Mesenteric fat pad (tissue), 1 donor: ENCODE measurements at regions not wholly inside any gene's neighbourhood (a gene's known extent, or its start where the extent isn't known, plus 50 kb on each side); places are given as distances from the start of the nearest gene placed in this dataset.

Experiments
- DNase-seq: peaks from one replicate; pipeline ENCODE4 v3.0.0-alpha.2; 2020; ENCODE audit warnings: low spot score
- donor health status: DM: yes; HTN: yes; CAD: no.

DNA sequence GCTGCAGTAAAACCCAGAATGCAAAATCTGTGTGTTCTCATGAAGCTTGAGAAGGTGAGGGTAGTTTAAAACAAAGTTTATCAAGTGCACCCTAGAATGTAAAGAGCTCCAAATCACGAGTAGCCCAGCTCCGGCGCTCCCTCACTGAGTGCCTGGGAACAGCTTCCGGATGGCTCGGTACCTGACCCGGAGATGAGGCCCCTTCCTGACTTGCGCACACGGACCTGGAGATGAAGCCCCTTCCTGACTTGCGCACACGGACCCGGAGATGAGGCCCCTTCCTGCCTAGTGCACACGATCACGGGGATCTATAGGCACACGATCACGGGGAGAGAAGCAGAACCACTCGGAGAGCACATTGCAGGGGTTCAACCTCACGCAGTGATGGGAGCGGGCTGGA is 322.1 kb upstream of the RNF32 start:
- no peak for DNase-seq

GRCh38 chr7:156309016-156309620 is 331.5 kb upstream of the RNF32 start:
- no peak for DNase-seq

DNA sequence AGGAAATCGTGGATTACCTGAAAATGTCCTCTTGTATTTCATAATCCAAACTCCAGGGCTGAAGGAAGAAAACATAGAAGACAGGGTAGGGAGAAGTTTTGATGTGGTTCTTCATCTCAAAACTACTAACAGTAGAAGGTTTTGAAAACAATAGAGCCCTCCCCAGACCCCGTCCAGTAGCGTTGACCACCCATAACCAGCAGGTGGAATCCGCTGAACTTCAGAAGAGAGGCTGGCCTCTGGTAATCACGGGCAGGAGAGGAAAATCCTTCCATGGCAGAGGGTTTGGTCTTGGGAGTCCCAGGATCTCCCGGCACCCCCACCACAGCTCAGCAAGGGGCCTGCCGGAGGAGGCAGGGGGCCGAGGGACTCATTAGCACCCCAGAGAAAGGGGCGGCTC is 333.4 kb upstream of the RNF32 start:
- no peak for DNase-seq

- DNase-seq = no peak
Measured at GRCh38 chr7:156305351-156305750, 335.2 kb upstream of the RNF32 start.

DNA sequence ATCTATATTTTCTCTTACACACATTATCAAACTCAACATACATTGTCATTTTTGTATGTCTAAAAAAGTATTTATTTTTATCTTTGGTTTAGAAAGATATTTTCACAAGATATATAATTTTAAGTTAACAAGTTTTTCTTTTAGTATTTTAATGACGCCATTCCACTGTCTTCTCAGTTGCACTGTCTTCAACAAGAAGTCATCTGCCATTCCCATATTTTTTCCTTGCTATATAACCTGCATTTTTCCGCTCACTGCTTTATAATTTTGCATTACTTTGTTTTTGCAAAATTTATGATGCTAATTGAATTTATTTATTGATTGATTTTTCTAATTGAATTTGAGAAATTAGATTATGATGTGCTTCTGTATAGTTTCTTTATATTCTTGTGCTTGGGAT is 357.8 kb upstream of the RNF32 start:
- no peak for DNase-seq

- no peak for DNase-seq
Measured at GRCh38 chr7:156279635-156280034, 360.9 kb upstream of the RNF32 start.

GRCh38 chr7:156275292-156275691 is 365.3 kb upstream of the RNF32 start:
- DNase-seq = no peak

- DNase-seq = no peak
Measured at GRCh38 chr7:156274557-156274956, 366.0 kb upstream of the RNF32 start.

DNA sequence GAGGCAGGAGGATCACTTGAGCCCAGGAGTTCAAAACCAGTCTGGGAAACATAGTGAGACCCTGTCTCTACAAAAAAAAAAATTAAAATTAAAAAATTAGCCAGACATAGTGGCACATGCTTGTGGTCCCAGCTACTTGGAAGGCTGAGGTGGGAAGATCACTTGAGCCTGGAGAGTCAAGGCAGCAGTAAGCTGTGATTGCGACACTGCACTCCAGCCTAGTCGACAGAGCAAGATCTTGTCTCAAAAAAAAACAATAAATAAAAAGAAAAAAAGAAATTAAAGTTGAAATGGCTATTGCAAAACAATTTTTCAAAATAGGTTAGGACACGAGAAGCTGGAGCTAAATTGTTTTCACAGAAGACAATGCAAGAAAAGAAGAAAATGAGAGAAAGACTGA is 379.0 kb upstream of the RNF32 start:
- no peak for DNase-seq

DNA sequence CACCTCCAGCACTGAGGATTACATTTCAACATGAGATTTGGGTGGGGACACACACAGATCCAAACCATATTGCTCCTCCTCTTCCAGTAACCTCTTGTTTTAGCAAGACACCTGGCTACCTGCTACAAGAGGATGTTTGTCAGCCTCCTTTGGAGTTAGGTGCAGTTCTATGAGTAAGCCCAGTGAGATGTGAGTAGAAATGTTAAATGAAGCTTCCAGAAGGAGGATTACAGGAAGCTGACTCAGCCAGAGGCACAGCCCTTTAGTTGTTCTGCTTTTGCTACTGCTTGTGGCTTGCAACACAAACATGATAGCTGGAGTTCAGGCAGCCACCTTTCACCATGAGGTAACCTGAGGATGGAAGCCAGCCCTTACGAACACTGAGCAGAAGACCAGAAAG is 382.7 kb upstream of the RNF32 start:
- no peak for DNase-seq

DNA sequence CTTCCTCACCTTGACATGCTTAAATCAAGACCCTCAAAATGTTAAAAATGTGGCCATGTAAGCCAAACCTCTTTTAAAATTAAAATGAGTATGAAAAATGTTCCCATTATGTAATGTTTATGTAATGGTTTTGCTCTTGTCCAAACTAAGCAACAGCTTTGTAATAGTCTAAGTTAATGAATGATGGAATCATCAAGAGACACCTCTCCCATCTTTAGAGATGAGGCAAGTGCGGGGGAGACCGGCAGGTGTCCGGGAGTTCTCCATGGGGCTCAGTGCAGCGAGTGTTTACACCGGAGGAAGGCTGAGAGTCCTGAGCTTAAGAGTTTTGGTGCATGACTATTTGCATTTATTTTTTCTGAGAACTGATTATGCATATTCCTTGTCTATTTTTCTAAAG is 384.9 kb upstream of the RNF32 start:
- DNase-seq = no peak

- no peak for DNase-seq
Measured at GRCh38 chr7:156251861-156252260, 388.7 kb upstream of the RNF32 start.

DNA sequence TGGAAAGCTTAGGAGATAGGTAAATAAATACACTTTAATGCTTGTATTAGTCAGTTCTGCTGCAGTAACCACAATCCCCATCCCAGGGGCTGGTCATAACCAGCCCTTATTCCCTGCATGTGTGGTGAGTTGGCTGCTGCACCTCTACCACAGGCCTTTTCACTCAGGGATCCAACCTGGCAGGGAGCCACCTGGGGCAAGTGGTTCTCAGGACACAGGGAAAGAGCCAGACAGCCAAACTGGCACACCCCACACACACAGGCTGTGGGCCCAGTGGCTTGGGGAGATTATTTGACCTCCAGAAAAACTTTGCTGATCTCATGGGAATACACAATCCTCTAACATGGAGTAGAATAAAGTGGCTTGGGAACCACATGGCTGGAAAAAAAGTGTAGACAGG is 400.0 kb upstream of the RNF32 start:
- DNase-seq = no peak

GRCh38 chr7:156238366-156239133 is 402.0 kb upstream of the RNF32 start:
- DNase-seq = no peak

DNA sequence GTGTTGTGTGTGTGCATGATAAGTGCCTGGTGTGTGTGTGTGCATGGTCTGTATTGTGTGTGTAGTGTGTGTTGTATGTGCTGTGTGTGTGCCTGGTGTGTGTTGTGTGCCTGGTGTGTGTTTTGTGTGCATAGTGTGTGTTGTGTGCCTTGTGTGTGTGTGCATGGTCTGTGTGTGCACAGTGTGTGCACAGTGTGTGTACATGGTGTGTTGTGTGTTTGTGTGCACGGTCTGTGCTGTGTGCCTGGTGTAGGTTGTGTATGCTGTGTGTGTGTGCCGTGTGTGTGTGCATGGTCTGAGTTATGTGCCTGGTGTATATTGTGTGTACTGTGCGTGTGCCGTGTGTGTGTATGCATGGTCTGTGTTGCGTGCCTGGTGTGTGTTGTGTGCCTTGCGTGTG is 403.0 kb upstream of the RNF32 start:
- DNase-seq = no peak

- DNase-seq = no peak
Measured at GRCh38 chr7:156236936-156237599, 403.5 kb upstream of the RNF32 start.

DNA sequence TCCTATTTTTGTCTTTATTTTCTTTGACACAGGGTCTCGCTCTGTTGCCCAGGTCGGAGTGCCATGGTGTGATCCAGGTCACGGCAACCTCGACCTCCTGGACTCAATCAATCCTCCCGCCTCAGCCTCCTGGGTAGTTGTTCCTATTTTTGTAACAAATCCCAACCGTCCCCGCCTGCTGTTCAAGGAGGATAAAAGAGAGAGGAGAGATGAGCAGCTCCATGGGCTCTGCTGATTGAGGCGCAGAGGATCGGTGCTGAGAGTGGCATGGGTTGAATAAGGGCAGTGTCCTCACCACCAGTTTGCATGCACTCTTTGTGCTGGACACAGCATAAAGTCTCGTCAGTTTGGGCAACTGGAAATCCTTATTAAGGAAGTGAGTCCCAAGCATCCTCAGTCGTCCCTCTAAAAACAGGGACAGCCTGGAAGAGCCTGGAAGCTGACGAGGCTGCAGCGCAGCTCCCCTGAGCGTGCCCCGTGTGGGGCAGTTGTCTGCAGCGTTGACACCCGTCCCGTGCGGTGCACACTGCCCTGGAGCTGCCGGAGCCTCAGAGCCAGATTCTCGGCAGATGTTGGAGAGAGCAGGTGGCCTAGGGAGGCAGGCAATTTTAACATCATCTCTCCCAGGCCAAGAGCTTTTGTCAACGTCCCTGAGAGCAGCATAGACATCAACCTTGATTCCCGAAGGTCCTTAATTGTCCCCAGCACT is 404.2 kb upstream of the RNF32 start:
- DNase-seq = no peak

DNA sequence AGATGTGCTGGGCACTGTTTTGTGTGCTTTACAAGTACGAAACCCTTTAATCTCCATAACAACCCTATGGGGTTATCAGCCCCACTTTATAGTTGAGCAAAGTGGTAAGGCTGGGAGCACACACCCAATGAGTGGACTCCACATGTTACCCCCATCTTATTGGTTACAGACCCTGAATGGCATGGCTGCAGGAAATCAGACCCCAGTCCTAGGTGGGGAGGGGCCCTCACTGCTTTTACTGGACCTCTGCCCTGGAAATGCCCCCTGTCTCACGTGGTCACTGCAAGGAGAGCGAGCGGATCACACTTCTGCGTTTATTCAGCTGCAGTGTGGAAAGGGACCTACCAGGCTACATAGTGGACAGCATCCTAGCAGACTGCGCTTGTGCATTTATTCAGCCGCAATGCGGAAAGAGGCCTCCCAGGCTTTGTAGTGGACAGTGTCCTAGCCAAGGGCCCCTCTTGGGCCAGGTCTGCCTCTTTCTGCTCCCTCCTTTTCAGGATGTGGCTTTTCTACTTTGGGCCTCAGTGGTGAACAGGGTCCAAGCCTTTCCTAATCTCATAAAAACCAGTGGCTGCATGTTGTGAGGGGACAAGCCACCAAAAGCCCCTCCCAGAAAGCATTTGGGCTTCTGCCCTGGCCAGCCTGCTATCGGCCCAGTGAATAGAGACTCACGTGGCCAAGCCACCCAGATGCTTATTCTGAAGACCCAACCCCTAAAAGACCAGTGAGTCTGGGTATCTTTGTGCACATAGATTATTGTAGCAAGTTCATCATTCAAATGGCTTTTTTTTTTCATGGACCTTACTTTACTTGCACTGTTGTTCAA is 405.7 kb upstream of the RNF32 start:
- DNase-seq = no peak

DNA sequence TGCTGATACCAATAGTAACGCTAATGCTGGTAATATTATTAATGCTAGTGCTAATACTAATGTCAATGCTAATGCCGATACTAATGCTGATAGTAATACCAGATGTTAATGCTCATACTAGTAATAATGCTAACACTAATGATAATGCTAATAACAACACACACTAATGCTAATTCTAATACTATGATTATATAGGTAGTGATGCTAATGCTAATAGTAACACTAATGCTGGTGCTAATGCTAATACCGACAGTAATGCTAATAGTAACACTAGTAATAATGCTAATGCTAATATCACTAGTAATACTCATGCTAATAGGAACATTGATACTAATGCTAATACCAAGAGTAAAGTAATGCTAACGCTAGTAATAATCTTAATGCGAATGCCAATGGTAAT is 406.4 kb upstream of the RNF32 start:
- no peak for DNase-seq

- no peak for DNase-seq
Measured at GRCh38 chr7:156232931-156233705, 407.5 kb upstream of the RNF32 start.
